ENCODE measurements at regions not wholly inside any gene's neighbourhood (a gene's known extent, or its start where the extent isn't known, plus 50 kb on each side); places are given as distances from the start of the nearest gene placed in this dataset.

DNA sequence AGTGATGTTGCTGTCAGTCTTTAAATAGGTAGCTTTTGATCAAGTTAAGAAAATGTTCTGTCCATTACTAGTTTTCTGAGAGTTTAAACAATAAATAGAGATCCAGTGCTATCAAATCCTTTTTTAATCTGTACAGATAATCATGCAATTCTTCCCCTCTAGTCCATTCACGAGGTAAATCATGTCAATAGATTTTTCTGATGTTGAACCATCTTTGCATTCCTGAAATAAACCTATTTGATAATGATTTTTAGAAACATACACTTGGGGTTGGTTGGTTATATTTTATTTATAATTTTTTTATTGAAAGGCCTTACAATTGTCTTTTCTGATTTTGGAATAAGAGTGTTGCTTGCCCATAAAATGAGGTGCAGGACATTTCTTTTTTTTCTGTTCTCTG is 95.0 kb downstream of the FAM53A start:
- Mint-ChIP-seq H3K36me3 (ENCODE audit: unreplicated experiment) (no peaks in the 10 kb centered on the region), H3K9me3 (ENCODE audit: unreplicated experiment) (peaks cover 21% of the 10 kb centered on the region)

DNA sequence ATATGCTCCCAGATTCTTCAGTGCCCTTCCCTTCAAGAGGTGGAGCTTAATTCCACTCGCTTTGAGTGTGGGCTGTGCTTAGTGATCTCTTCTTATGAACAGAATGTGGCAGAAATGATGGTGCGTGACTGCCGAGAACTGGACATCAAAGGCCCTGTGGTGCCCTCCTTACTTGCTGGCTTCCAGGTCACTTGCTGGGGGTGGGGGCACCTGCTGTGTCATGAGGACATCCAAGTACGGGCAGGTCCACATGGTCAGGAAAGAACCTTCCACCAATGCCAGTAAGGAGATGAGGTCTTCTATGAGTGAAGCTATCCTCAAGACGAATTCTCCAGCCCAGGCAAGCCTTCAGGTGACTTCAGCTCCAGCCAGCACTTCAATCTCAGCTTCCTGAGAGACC is 95.8 kb downstream of the FAM53A start:
- Mint-ChIP-seq H3K27me3 (ENCODE audit: unreplicated experiment) (peaks cover 21% of the 10 kb centered on the region), H3K27ac (ENCODE audit: unreplicated experiment) (no peak overlapping the region), H3K4me1 (ENCODE audit: unreplicated experiment) (no peaks in the 10 kb centered on the region), H3K9me3 (ENCODE audit: unreplicated experiment) (peaks cover 26% of the 10 kb centered on the region), H3K4me3 (ENCODE audit: unreplicated experiment) (no peak overlapping the region), H3K36me3 (ENCODE audit: unreplicated experiment) (no peaks in the 10 kb centered on the region)
- no peak for DNase-seq (ENCODE audit: extremely low spot score, unreplicated experiment)
- TF ChIP-seq, protein P1, sequence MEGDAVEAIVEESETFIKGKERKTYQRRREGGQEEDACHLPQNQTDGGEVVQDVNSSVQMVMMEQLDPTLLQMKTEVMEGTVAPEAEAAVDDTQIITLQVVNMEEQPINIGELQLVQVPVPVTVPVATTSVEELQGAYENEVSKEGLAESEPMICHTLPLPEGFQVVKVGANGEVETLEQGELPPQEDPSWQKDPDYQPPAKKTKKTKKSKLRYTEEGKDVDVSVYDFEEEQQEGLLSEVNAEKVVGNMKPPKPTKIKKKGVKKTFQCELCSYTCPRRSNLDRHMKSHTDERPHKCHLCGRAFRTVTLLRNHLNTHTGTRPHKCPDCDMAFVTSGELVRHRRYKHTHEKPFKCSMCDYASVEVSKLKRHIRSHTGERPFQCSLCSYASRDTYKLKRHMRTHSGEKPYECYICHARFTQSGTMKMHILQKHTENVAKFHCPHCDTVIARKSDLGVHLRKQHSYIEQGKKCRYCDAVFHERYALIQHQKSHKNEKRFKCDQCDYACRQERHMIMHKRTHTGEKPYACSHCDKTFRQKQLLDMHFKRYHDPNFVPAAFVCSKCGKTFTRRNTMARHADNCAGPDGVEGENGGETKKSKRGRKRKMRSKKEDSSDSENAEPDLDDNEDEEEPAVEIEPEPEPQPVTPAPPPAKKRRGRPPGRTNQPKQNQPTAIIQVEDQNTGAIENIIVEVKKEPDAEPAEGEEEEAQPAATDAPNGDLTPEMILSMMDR (IDR thresholded peaks at IDR 0.05) = no peak

More for the DNA sequence above, 95.0 kb downstream of the FAM53A start:
- TF ChIP-seq, protein P1 (IDR thresholded peaks at IDR 0.05) = no peak
- H3K27me3 Mint-ChIP-seq (ENCODE audit: unreplicated experiment) = peaks cover 24% of the 10 kb centered on the region
- H3K4me3 Mint-ChIP-seq (ENCODE audit: unreplicated experiment) = no peak overlapping the region
- no peaks in the 10 kb centered on the region for H3K4me1 Mint-ChIP-seq (ENCODE audit: unreplicated experiment)
- H3K27ac Mint-ChIP-seq (ENCODE audit: unreplicated experiment) = no peak overlapping the region
- DNase-seq (ENCODE audit: extremely low spot score, unreplicated experiment) = no peak

DNA sequence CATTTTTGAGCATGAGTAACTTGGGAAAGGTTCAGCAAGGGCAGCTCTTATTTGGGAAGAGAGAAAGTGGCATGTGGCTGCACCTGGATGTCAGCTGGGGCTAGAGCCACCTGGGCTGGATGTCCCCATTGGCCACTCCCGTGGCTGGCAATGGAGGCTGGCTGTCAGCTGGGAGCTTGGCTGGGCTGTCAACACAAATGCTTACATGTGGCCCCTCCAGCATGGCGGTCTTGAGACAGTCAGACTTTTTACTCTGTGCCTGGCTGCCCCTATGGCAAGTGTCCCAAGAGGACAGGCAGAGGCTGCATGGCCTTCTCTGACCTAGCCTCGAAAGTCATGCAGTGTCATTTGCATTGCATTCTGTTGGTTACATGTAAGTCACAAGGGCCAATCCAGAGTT is 99.6 kb downstream of the FAM53A start:
- H3K36me3 Mint-ChIP-seq (ENCODE audit: unreplicated experiment) = no peaks in the 10 kb centered on the region
- TF ChIP-seq, protein P1 (IDR thresholded peaks at IDR 0.05) = no peak
- no peak overlapping the region for H3K4me3 Mint-ChIP-seq (ENCODE audit: unreplicated experiment)
- peaks cover 11% of the 10 kb centered on the region for H3K9me3 Mint-ChIP-seq (ENCODE audit: unreplicated experiment)
- H3K27ac Mint-ChIP-seq (ENCODE audit: unreplicated experiment) = no peak overlapping the region
- DNase-seq (ENCODE audit: extremely low spot score, unreplicated experiment) = no peak
- peaks cover 18% of the 10 kb centered on the region for H3K27me3 Mint-ChIP-seq (ENCODE audit: unreplicated experiment)
- H3K4me1 Mint-ChIP-seq (ENCODE audit: unreplicated experiment) = peaks cover 6% of the 10 kb centered on the region

DNA sequence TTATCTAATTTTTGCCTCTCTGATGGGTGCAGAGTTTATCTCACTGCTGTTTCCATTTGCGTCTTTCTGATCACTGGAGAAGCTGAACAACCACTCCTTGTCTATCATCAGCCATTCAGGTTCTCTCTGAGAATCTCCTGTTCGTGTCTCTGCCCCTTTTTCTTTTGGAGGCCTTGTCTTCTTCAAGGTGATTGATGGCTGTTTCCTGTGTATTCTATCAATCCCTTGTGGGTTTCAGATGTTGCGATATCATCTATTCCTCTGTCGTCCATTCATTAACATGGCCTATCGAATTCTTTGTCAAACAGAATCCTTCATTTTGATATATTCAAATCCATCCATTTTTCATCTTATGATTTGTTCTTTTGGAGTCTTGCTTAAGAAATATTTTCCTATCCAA is 100.3 kb downstream of the FAM53A start:
- H3K27me3 Mint-ChIP-seq (ENCODE audit: unreplicated experiment) = peaks cover 13% of the 10 kb centered on the region
- DNase-seq (ENCODE audit: extremely low spot score, unreplicated experiment) = no peak
- H3K4me1 Mint-ChIP-seq (ENCODE audit: unreplicated experiment) = peaks cover 6% of the 10 kb centered on the region
- no peaks in the 10 kb centered on the region for H3K36me3 Mint-ChIP-seq (ENCODE audit: unreplicated experiment)
- TF ChIP-seq, protein P1 (IDR thresholded peaks at IDR 0.05) = no peak
- H3K27ac Mint-ChIP-seq (ENCODE audit: unreplicated experiment) = no peak overlapping the region
- H3K4me3 Mint-ChIP-seq (ENCODE audit: unreplicated experiment) = no peak overlapping the region
- peaks cover 6% of the 10 kb centered on the region for H3K9me3 Mint-ChIP-seq (ENCODE audit: unreplicated experiment)

DNA sequence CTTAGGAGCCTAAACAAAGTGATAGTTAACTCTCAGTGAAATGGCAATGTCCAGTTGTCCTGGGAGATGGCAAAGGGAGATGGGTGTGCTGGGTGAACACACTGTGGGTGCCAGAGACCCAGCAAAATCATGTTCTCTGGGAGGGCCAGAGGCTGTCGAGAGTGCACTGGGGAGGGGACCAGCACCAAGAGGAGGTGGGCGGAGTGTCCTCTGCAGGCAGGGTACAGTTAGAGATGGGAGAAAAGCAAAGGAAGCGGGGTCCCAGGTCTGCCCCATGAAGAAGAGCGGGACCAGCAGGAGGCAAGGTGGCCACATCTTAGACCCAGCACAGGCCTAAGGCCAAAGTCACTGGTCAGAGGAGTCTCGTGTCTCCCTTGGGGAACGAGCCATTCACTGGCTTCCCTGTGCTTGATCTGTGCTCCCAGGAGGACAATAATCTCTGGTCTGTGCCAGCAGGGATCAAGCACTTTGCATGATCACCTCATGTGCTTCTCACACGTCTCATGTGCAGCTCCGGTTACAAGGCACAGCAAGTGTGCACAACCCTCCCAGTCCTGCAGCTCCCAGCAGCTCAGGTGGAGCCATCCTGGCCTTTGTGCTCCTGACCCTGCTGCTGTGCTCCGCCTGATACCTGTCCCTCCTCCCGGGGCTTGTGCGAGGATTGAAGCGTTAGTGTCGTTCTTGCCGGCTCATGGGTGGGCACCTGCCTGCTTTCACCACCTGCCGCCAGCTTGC is 100.9 kb downstream of the FAM53A start:
- H3K9me3 Mint-ChIP-seq (ENCODE audit: unreplicated experiment) = peaks cover 6% of the 10 kb centered on the region
- no peak overlapping the region for H3K27ac Mint-ChIP-seq (ENCODE audit: unreplicated experiment)
- H3K27me3 Mint-ChIP-seq (ENCODE audit: unreplicated experiment) = peaks cover 11% of the 10 kb centered on the region
- TF ChIP-seq, protein P1 (IDR thresholded peaks at IDR 0.05) = no peak
- DNase-seq (ENCODE audit: extremely low spot score, unreplicated experiment) = no peak
- H3K4me3 Mint-ChIP-seq (ENCODE audit: unreplicated experiment) = no peak overlapping the region
- H3K4me1 Mint-ChIP-seq (ENCODE audit: unreplicated experiment) = peaks cover 6% of the 10 kb centered on the region
- H3K36me3 Mint-ChIP-seq (ENCODE audit: unreplicated experiment) = no peaks in the 10 kb centered on the region
